IMR-90 (cell line): ENCODE measurements at regions not wholly inside any gene's neighbourhood (a gene's known extent, or its start where the extent isn't known, plus 50 kb on each side); places are given as distances from the start of the nearest gene placed in this dataset.
A peak's percentile ranks its signal among the peaks of the same experiment; 100 is the strongest.

Experiments
- ATAC-seq: fragments of 200-7000 bp; cut with Tn5 transposase; 2 replicates; pipeline ENCODE4 v1.9.1; 2020; ENCODE audit warnings: low read depth, mild to moderate bottlenecking, moderate library complexity
- BruUV-seq: library from RNA; stranded (reverse); fragments of 400-500 nt; replicated peaks from 2 replicates; lab custom pipeline; 2021; lab: Mats Ljungman, UMichigan
- CTCF ChIA-PET: fragments of 300-600 bp; formaldehyde crosslinking; extraction: SDS; loops from one replicate; lab custom pipeline; 2021; ENCODE audit warnings: antibody characterized with exemption; lab: Yijun Ruan, JAX
- POLR2A ChIA-PET: fragments of 300-600 bp; sonication (Branson Sonifier 250); formaldehyde crosslinking; loops from one replicate; lab custom pipeline; 2022; ENCODE audit warnings: antibody characterized with exemption; ENCODE audit not compliant: unreplicated experiment; lab: Charles Lee
- DNase-seq: peaks from one replicate; pipeline ENCODE4 v3.0.0; 2013
- H2AFZ ChIP-seq: replicated peaks from 2 replicates; pipeline ENCODE3; 2013; ENCODE audit warnings: low read length, mild to moderate bottlenecking; ENCODE audit not compliant: poor library complexity
- H2AK5ac ChIP-seq: 2 replicates; pipeline ENCODE4 v1.6.1; 2013; ENCODE audit warnings: low read depth, low read length, inconsistent platforms
- H2AK9ac ChIP-seq: replicated peaks from 2 replicates; pipeline ENCODE3; 2013; ENCODE audit warnings: mild to moderate bottlenecking, low read depth, low read length, moderate library complexity; ENCODE audit not compliant: poor library complexity
- H2BK120ac ChIP-seq: 2 replicates; pipeline ENCODE4 v1.6.1; 2013; ENCODE audit warnings: low read depth, low read length, inconsistent platforms
- H2BK15ac ChIP-seq: 3 replicates; pipeline ENCODE4 v1.6.1; 2013; ENCODE audit warnings: low read depth, low read length, inconsistent platforms
- H2BK20ac ChIP-seq: 2 replicates; pipeline ENCODE4 v1.6.1; 2013; ENCODE audit warnings: low read depth, mild to moderate bottlenecking, inconsistent platforms, low read length, moderate library complexity
- H2BK5ac ChIP-seq: 2 replicates; pipeline ENCODE4 v1.6.1; 2013; ENCODE audit warnings: mild to moderate bottlenecking, low read depth, low read length, inconsistent platforms; ENCODE audit not compliant: poor library complexity, severe bottlenecking
- H3K14ac ChIP-seq: replicated peaks from 2 replicates; pipeline ENCODE4 v1.6.1; 2013; ENCODE audit warnings: low read depth, low read length, inconsistent platforms
- H3K18ac ChIP-seq: 2 replicates; pipeline ENCODE4 v1.6.1; 2013; ENCODE audit warnings: low read depth, low read length, control low read depth
- H3K23ac ChIP-seq: 2 replicates; pipeline ENCODE4 v1.6.1; 2013; ENCODE audit warnings: low read depth, low read length, inconsistent platforms
- H3K27ac ChIP-seq: 2 replicates; pipeline ENCODE4 v1.5.1; 2013; ENCODE audit warnings: mild to moderate bottlenecking, control low read depth, low read length; ENCODE audit not compliant: insufficient read depth
- H3K27me3 ChIP-seq: 2 replicates; pipeline ENCODE4 v1.6.1; 2013; ENCODE audit warnings: low read length; ENCODE audit not compliant: control insufficient read depth, insufficient read depth
- H3K36me3 ChIP-seq: 2 replicates; pipeline ENCODE4 v1.6.1; 2013; ENCODE audit warnings: low read length, mixed read lengths; ENCODE audit not compliant: control insufficient read depth, insufficient read depth
- H3K4ac ChIP-seq: 2 replicates; pipeline ENCODE4 v1.6.1; 2013; ENCODE audit warnings: low read depth, low read length, inconsistent platforms
- H3K4me1 ChIP-seq: 2 replicates; pipeline ENCODE4 v1.6.1; 2013; ENCODE audit warnings: low read length, mixed read lengths; ENCODE audit not compliant: control insufficient read depth, insufficient read depth
- H3K4me2 ChIP-seq: 2 replicates; pipeline ENCODE4 v1.6.1; 2013; ENCODE audit warnings: low read depth, mild to moderate bottlenecking, control low read depth, low read length, moderate library complexity
- H3K4me3 ChIP-seq: 2 replicates; pipeline ENCODE4 v1.5.1; 2013; ENCODE audit warnings: low read depth, mild to moderate bottlenecking, control low read depth, low read length, moderate library complexity; ENCODE audit not compliant: insufficient read depth
- H3K56ac ChIP-seq: 2 replicates; pipeline ENCODE4 v1.6.1; 2013; ENCODE audit warnings: low read length, inconsistent platforms; ENCODE audit not compliant: insufficient read depth; ENCODE audit errors: extremely low read depth
- H3K79me1 ChIP-seq, 2 experiments: 2 replicates each; pipeline ENCODE4 v1.6.1; 2013; ENCODE audit warnings: low read length in 2 of 2, inconsistent platforms in 1 of 2, low read depth in 1 of 2
- H3K9ac ChIP-seq: 2 replicates; pipeline ENCODE4 v1.6.1; 2013; ENCODE audit warnings: low read depth, low read length, control low read depth
- H3K9me1 ChIP-seq: 2 replicates; pipeline ENCODE4 v1.6.1; 2013; ENCODE audit warnings: low read length, inconsistent platforms; ENCODE audit not compliant: insufficient read depth
- H3K9me3 ChIP-seq: 2 replicates; pipeline ENCODE4 v1.6.1; 2013; ENCODE audit warnings: low read length; ENCODE audit not compliant: control insufficient read depth, insufficient read depth
- H4K20me1 ChIP-seq: 2 replicates; pipeline ENCODE4 v1.6.1; 2013; ENCODE audit warnings: low read length, inconsistent platforms; ENCODE audit not compliant: insufficient read depth
- H4K5ac ChIP-seq: 2 replicates; pipeline ENCODE4 v1.6.1; 2013; ENCODE audit warnings: mild to moderate bottlenecking, low read depth, low read length, control low read depth
- H4K8ac ChIP-seq, 2 experiments: 2 replicates each; pipeline ENCODE4 v1.6.1; 2013; ENCODE audit warnings: low read depth in 2 of 2, low read length in 2 of 2, control low read depth in 1 of 2, inconsistent platforms in 1 of 2
- H4K91ac ChIP-seq: 2 replicates; pipeline ENCODE4 v1.6.1; 2013; ENCODE audit warnings: low read depth, low read length, inconsistent platforms; ENCODE audit not compliant: insufficient read depth
- CEBPB ChIP-seq: IDR thresholded peaks from 2 replicates; pipeline ENCODE4 v1.6.1; 2012; ENCODE audit warnings: low read depth, low read length, improper control_type of control experiment
- CHD1 ChIP-seq: IDR thresholded peaks from 2 replicates; pipeline ENCODE4 v1.6.1; 2012; ENCODE audit warnings: low read depth, low read length, improper control_type of control experiment
- FOS ChIP-seq: fragments of 150-350 bp; IDR thresholded peaks from 2 replicates; pipeline ENCODE4 v1.6.1; 2016; ENCODE audit warnings: low read depth, low read length
- MXI1 ChIP-seq: IDR thresholded peaks from 2 replicates; pipeline ENCODE4 v1.6.1; 2012; ENCODE audit warnings: low read depth, mild to moderate bottlenecking, low read length, moderate library complexity, borderline replicate concordance
- WGBS, 2 experiments: methylation state at CpG; one replicate each; pipeline versions ENCODE4 v1.1.5 to v1.1.7; 2013; ENCODE audit warnings: missing lambda C conversion rate in 2 of 2; ENCODE audit not compliant: insufficient read length in 1 of 2; ENCODE audit errors: extremely low coverage in 2 of 2; 5-methylcytosine and 5-hydroxymethylcytosine counted together
- dilution Hi-C: fragments of 300-500 bp; cut with HindIII; formaldehyde crosslinking; loops from one replicate; pipeline ENCODE4 v1.14.3; 2018; ENCODE audit warnings: low sequenced_read_pairs; ENCODE audit not compliant: unreplicated experiment
- in situ Hi-C: fragments of 300-500 bp; cut with MboI; formaldehyde crosslinking; loops from 3 replicates; pipeline ENCODE4 v1.14.3; 2019; ENCODE audit warnings: low sequenced_read_pairs, inconsistent platforms, mixed read lengths
- intact Hi-C: fragments of 100-400 bp; cut with micrococcal nuclease; formaldehyde crosslinking; loops from 2 replicates; pipeline ENCODE4 v1.10.0; 2022
- TF ChIP-seq, protein P1 (sequence below): fragments of 150-350 bp; IDR thresholded peaks from 2 replicates; pipeline ENCODE4 v1.6.1; 2016; ENCODE audit warnings: low read depth, mild to moderate bottlenecking, low read length, moderate library complexity, borderline replicate concordance
- TF ChIP-seq, protein P2 (sequence below): conservative IDR thresholded peaks from 2 replicates; pipeline ENCODE4 v1.5.1; 2012; ENCODE audit warnings: mild to moderate bottlenecking, low read depth, low read length, improper control_type of control experiment

DNA sequence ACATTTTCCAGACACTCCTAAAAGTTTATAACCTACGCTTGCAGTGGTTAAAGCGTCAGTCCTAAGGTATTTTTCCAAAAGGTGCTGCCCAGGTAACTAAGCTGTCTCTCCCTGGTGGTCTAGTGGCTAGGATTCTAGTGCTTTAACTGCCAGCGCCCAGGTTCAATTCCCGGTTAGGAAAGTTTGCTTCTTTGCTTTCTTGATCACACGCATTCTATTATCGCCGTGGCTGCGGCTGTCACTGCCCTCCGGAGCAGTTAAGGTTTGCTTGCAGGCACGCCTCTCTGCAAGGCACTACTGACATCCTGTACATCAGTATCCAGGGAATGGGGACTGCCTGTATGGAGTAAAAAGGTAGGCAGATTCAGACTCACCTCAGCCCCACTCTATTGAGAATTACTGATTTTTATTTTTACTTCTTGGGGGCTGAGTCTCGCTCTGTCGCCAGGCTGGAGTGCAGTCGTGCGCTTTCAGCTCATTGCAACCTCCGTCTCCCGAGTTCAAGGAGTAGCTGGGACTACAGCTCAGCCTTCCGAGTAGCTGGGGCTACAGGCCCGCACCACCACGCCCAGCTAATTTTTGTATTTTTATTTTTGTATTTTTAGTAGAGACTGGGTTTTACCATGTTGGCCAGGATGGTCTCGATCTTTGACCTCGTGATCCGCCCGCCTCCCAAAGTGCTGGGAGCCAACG, 53.2 kb upstream of the CFAP126 start:
- in situ Hi-C loops, result no loop called here
- no peak for TF ChIP-seq MXI1
- TF ChIP-seq CHD1, result no peak
- TF ChIP-seq, protein P1, sequence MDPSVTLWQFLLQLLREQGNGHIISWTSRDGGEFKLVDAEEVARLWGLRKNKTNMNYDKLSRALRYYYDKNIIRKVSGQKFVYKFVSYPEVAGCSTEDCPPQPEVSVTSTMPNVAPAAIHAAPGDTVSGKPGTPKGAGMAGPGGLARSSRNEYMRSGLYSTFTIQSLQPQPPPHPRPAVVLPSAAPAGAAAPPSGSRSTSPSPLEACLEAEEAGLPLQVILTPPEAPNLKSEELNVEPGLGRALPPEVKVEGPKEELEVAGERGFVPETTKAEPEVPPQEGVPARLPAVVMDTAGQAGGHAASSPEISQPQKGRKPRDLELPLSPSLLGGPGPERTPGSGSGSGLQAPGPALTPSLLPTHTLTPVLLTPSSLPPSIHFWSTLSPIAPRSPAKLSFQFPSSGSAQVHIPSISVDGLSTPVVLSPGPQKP, result no peak
- no peak for TF ChIP-seq FOS
- TF ChIP-seq, protein P2, sequence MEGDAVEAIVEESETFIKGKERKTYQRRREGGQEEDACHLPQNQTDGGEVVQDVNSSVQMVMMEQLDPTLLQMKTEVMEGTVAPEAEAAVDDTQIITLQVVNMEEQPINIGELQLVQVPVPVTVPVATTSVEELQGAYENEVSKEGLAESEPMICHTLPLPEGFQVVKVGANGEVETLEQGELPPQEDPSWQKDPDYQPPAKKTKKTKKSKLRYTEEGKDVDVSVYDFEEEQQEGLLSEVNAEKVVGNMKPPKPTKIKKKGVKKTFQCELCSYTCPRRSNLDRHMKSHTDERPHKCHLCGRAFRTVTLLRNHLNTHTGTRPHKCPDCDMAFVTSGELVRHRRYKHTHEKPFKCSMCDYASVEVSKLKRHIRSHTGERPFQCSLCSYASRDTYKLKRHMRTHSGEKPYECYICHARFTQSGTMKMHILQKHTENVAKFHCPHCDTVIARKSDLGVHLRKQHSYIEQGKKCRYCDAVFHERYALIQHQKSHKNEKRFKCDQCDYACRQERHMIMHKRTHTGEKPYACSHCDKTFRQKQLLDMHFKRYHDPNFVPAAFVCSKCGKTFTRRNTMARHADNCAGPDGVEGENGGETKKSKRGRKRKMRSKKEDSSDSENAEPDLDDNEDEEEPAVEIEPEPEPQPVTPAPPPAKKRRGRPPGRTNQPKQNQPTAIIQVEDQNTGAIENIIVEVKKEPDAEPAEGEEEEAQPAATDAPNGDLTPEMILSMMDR, result no peak
- TF ChIP-seq CEBPB, result no peak
- Histone ChIP-seq H2BK5ac (no peak overlapping the region), H4K8ac (no peak overlapping the region), H3K56ac (no peak overlapping the region), H3K79me1 (no peaks in the 10 kb centered on the region), H3K18ac (no peak overlapping the region), H4K5ac (no peak overlapping the region), H2BK20ac (no peak overlapping the region), H3K9me3 (no peaks in the 10 kb centered on the region), H2BK120ac (no peak overlapping the region), H3K4me3 (no peak overlapping the region), H3K27ac (no peak overlapping the region), H2AK9ac (no peak overlapping the region), H3K4ac (no peak overlapping the region), H3K23ac (no peak overlapping the region), H4K91ac (no peak overlapping the region), H2AFZ (no peak overlapping the region), H2AK5ac (no peak overlapping the region), H3K36me3 (no peaks in the 10 kb centered on the region), H3K27me3 (no peaks in the 10 kb centered on the region), H3K9ac (no peak overlapping the region), H4K20me1 (no peaks in the 10 kb centered on the region), H3K4me2 (no peak overlapping the region), H3K4me1 (no peaks in the 10 kb centered on the region), H3K14ac (no peak overlapping the region), H3K9me1 (no peaks in the 10 kb centered on the region), H2BK15ac (no peak overlapping the region)
- intact Hi-C loops, result no loop called here
- ATAC-seq (no peak), DNase-seq (peak; percentile 3)
- no TSS peak for BruUV-seq
- 50% methylated on average over 7 of the region's 24 CpGs; no CpG with 5 or more reads in 1 of the 2 experiments for WGBS, 2 experiments
- POLR2A ChIA-PET, result no interaction called here
- dilution Hi-C loops, result no loop called here
- CTCF ChIA-PET, result no interaction called here
